ENCODE measurements at regions not wholly inside any gene's neighbourhood (a gene's known extent, or its start where the extent isn't known, plus 50 kb on each side); places are given as distances from the start of the nearest gene placed in this dataset.

GRCh38 chr13:86826232-86826631 lies 844.9 kb upstream of the SLITRK5 start:
- Histone ChIP-seq H3K4me1 (ENCODE audit: insufficient read depth, low read length) (no peaks in the 10 kb centered on the region), H3T11ph (ENCODE audit: low read length) (no peak overlapping the region), H3K14ac (ENCODE audit: insufficient read depth, low read length) (no peak overlapping the region), H3K23ac (ENCODE audit: insufficient read length, low read depth, low read length) (no peak overlapping the region), H2BK120ac (ENCODE audit: low read depth, low read length, poor library complexity, severe bottlenecking) (no peak overlapping the region), H2BK15ac (ENCODE audit: low read depth, low read length) (no peak overlapping the region), H4K5ac (ENCODE audit: insufficient read length, low read depth, low read length) (no peak overlapping the region), H3K79me1 (ENCODE audit: insufficient read depth, low read depth, low read length, poor library complexity, severe bottlenecking) (no peaks in the 10 kb centered on the region), H3K56ac (ENCODE audit: insufficient read length, low read depth, low read length) (no peak overlapping the region), H3K27ac (ENCODE audit: insufficient read length, low read depth, low read length) (no peak overlapping the region), H3K9ac (ENCODE audit: extremely low read depth, insufficient read length, low read length) (no peak overlapping the region), H2AFZ (ENCODE audit: low read length) (no peak overlapping the region), H2AK5ac (ENCODE audit: insufficient read length, low read length) (no peak overlapping the region), H2BK20ac (ENCODE audit: low read depth, low read length, poor library complexity, severe bottlenecking) (no peak overlapping the region), H3K9me3 (ENCODE audit: control insufficient read depth, low read depth, low read length) (no peaks in the 10 kb centered on the region), H4K8ac (replicated peaks; ENCODE audit: insufficient read length, low read depth, low read length) (no peak overlapping the region), H3K23me2 (ENCODE audit: insufficient read length, low read depth, low read length, poor library complexity, severe bottlenecking) (no peaks in the 10 kb centered on the region), H3K79me2 (ENCODE audit: insufficient read depth, low read length) (no peaks in the 10 kb centered on the region), H3K18ac (ENCODE audit: insufficient read length, low read depth, low read length) (no peak overlapping the region), H2BK12ac (ENCODE audit: insufficient read length, low read depth, low read length) (no peak overlapping the region), H3K27me3 (ENCODE audit: insufficient read depth, low read length) (no peaks in the 10 kb centered on the region), H3K4me2 (ENCODE audit: insufficient read depth, insufficient read length, low read length) (no peak overlapping the region), H3K4ac (ENCODE audit: low read depth, low read length) (no peak overlapping the region), H4K20me1 (ENCODE audit: control insufficient read depth, insufficient read depth, insufficient read length) (no peaks in the 10 kb centered on the region), H4K91ac (ENCODE audit: insufficient read length, low read depth, low read length) (no peak overlapping the region), H2BK5ac (ENCODE audit: insufficient read length, low read length) (no peak overlapping the region)
- no peaks in the 10 kb centered on the region for H3K36me3 Mint-ChIP-seq (ENCODE audit: insufficient read depth in 1 of 3, low read depth in 3 of 3)
- no peak overlapping the region for H3K27ac Mint-ChIP-seq
- TF ChIP-seq CTCF (conservative IDR thresholded peaks at IDR 0.05) = no peak
- H3K4me1 Mint-ChIP-seq = peaks cover 7 to 9% of the 10 kb centered on the region in 2 experiments
- no peak overlapping the region for H3K4me3 Mint-ChIP-seq
- H3K9me3 Mint-ChIP-seq = no peaks in the 10 kb centered on the region
- no peaks in the 10 kb centered on the region for H3K27me3 Mint-ChIP-seq (ENCODE audit: low read depth)
- no CpG with 5 or more reads among the region's 3 CpGs for WGBS (ENCODE audit: extremely low coverage, insufficient read length, low lambda C conversion rate)
- no peak for DNase-seq

All from H9 (cell line).